ENCODE measurements at regions not wholly inside any gene's neighbourhood (a gene's known extent, or its start where the extent isn't known, plus 50 kb on each side); places are given as distances from the start of the nearest gene placed in this dataset.
A peak's percentile ranks its signal among the peaks of the same experiment; 100 is the strongest.

GRCh38 chr17:73899839-73900238 is 255.6 kb upstream of the SDK2 start:
- DNase-seq (ENCODE audit: low read depth), result no peak
- no peak overlapping the region for H3K4me3 ChIP-seq (ENCODE audit: low read depth, low read length)
- TF ChIP-seq MAX (IDR thresholded peaks at IDR 0.05; ENCODE audit: low read depth, low read length), result no peak
- no peak for TF ChIP-seq MYC (IDR thresholded peaks at IDR 0.05; ENCODE audit: low read depth, low read length)
- TF ChIP-seq POLR2A (IDR thresholded peaks at IDR 0.05; ENCODE audit: extremely low read depth, insufficient read length), result no peak
- TF ChIP-seq CTCF (IDR thresholded peaks at IDR 0.05; ENCODE audit: low read depth, low read length), result no peak

- H3K4me3 ChIP-seq (ENCODE audit: low read depth, low read length), result no peak overlapping the region
- TF ChIP-seq POLR2A (IDR thresholded peaks at IDR 0.05; ENCODE audit: extremely low read depth, insufficient read length), result no peak
- TF ChIP-seq CTCF (IDR thresholded peaks at IDR 0.05; ENCODE audit: low read depth, low read length), result no peak
- TF ChIP-seq MAX (IDR thresholded peaks at IDR 0.05; ENCODE audit: low read depth, low read length), result no peak
- TF ChIP-seq MYC (IDR thresholded peaks at IDR 0.05; ENCODE audit: low read depth, low read length), result no peak
- DNase-seq (ENCODE audit: low read depth), result no peak
Measured at GRCh38 chr17:73900516-73900915, 256.3 kb upstream of the SDK2 start.

- no peak for TF ChIP-seq MYC (IDR thresholded peaks at IDR 0.05; ENCODE audit: low read depth, low read length)
- TF ChIP-seq POLR2A (IDR thresholded peaks at IDR 0.05; ENCODE audit: extremely low read depth, insufficient read length), result no peak
- no peak for DNase-seq (ENCODE audit: low read depth)
- no peak overlapping the region for H3K4me3 ChIP-seq (ENCODE audit: low read depth, low read length)
Measured at GRCh38 chr17:73901249-73901648, 257.0 kb upstream of the SDK2 start.

GRCh38 chr17:73901661-73902415 is 257.6 kb upstream of the SDK2 start:
- TF ChIP-seq POLR2A (IDR thresholded peaks at IDR 0.05; ENCODE audit: extremely low read depth, insufficient read length), result no peak
- DNase-seq (ENCODE audit: low read depth), result peak; percentile 58
- H3K4me3 ChIP-seq (ENCODE audit: low read depth, low read length), result no peak overlapping the region

- TF ChIP-seq MAX (IDR thresholded peaks at IDR 0.05; ENCODE audit: low read depth, low read length) (no peak), MYC (IDR thresholded peaks at IDR 0.05; ENCODE audit: low read depth, low read length) (no peak), CTCF (IDR thresholded peaks at IDR 0.05; ENCODE audit: low read depth, low read length) (no peak)
- no peak overlapping the region for H3K4me3 ChIP-seq (ENCODE audit: low read depth, low read length)
- DNase-seq (ENCODE audit: low read depth), result no peak
Measured at GRCh38 chr17:73902416-73903181, 258.4 kb upstream of the SDK2 start.

- DNase-seq (ENCODE audit: low read depth), result no peak
- TF ChIP-seq MYC (IDR thresholded peaks at IDR 0.05; ENCODE audit: low read depth, low read length) (no peak), MAX (IDR thresholded peaks at IDR 0.05; ENCODE audit: low read depth, low read length) (no peak), POLR2A (IDR thresholded peaks at IDR 0.05; ENCODE audit: extremely low read depth, insufficient read length) (no peak), CTCF (IDR thresholded peaks at IDR 0.05; ENCODE audit: low read depth, low read length) (no peak)
- H3K4me3 ChIP-seq (ENCODE audit: low read depth, low read length), result no peak overlapping the region
Measured at GRCh38 chr17:73906896-73907870, 262.9 kb upstream of the SDK2 start.
